ENCODE measurements at regions not wholly inside any gene's neighbourhood (a gene's known extent, or its start where the extent isn't known, plus 50 kb on each side); places are given as distances from the start of the nearest gene placed in this dataset.

GRCh38 chrX:33465137-33465536 is 253.8 kb upstream of the DMD start:
- no peak for DNase-seq

- DNase-seq: no peak
Measured at GRCh38 chrX:33457102-33457501, 245.8 kb upstream of the DMD start.

DNA sequence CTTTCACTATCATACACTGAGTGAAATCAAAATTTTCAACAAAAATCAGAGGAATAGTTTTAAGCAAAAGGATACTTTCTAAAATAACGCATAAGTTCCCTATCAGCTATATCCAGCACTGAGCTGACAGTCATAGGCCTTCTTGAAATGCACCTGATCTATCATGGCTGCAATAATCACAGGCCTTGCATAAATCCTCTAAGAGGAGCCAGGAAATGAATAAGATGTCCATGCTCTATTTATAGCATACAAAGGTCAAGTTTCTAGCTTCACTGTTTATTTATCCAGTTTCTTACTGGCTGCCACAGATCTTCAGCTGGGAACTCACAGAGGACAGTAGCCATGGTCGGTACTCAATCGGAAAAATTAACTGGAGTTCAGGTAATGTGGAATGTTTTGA is 235.9 kb upstream of the DMD start:
- no peak for DNase-seq

DNA sequence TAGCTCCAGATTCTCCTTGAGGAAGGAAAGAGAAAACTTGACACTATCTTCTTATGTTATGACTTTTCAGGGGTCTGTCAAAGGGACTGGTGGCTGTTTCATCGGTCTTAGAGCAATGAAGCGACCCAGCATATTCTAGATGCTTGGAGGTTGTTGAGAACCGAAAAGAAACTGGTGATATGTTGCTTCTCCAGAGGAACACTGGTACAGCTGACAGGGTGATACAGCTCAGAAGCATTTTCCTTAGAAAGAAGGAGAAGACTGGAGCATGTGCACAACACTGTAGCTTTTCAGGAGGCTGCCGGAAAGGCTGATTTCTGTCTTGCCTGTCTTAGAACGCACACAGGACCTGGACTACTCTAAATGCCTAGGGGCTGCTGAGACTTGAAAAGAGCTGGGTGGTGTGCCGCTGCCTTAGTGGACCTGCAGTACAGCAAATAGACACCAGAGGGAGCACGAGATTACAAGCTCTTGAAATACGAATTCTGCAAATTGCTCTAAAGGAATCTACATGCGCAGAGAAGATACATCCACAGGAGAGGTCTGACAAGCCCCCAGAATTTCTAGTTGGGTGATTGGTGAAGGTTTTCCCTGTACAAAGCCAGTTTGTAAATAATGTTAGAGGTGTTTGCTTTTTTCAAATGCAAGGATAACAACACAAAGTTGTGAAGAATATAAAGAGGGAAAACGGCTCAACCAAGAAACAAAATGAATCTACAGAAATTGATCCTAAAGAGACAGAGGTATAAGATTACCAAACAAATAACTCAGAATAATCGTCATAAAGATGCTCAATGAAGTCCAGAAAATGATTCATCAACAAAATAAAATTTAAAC is 223.1 kb upstream of the DMD start:
- DNase-seq: peak in 43 of 56 donors; percentile 0 to 73 (median 13)

DNA sequence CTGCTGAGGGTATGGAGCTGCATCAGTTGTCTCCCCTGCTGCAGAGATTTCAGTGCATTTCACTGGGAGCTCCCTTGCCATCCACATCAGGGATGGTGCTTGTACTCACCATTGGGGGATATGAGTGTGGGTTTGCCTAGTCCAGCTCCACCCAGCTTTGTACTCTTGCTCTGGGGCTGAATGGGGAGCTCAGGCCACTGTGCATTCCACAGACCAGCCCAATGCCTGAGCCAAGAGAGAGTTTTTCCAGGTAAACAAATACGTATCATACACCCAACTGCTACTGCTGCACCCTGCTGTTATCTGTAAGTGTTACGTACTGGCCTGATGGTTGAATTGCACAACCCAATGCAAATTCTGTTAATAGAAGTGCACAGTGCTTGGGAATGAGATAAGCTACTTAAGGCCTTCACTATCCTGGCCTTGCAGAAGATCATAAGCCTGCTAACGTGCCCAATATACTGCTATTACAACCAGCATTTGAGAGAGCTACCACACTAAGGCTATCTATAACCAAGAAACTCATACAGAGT is 205.0 kb upstream of the DMD start:
- no peak for DNase-seq

DNA sequence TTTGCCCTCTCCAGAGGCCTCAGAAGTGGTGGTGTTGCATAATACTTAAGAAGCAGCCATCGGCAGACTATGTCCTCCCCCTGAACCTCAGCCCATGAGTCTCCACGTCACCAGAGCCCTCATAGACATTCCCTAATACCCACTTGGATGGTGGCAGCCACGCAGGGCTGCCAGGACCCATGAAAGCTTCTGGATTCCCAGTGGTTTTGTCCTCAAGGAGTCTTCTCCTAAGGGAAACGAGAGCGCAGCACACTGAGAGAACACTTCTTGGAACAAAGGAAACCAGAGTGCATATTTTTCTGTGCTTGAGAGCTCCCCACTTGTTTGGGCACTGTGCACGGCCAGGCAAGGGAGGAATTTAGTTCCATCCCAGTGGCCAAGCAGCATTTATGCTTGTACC is 204.1 kb upstream of the DMD start:
- DNase-seq: no peak

- no peak for DNase-seq
Measured at GRCh38 chrX:33385546-33385945, 174.2 kb upstream of the DMD start.

DNA sequence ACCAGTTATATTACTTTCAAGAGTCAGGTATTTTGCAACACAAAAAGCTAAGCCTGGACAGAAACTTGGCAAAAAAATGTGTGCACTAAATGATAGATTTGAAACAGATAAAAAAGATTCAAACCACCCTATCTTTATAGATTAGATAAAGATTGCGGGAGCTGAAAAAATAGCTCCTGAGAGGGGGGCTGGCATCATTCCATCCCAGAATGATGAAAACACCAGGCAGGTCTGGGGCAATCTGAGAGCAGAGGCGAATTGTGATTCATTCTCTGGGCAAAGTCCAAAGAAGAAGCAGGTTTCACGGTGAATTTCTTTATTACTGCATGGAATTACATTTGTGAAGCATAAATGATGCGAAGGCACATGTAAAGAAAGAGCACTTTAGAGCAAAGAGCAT is 168.5 kb upstream of the DMD start:
- no peak for DNase-seq

DNA sequence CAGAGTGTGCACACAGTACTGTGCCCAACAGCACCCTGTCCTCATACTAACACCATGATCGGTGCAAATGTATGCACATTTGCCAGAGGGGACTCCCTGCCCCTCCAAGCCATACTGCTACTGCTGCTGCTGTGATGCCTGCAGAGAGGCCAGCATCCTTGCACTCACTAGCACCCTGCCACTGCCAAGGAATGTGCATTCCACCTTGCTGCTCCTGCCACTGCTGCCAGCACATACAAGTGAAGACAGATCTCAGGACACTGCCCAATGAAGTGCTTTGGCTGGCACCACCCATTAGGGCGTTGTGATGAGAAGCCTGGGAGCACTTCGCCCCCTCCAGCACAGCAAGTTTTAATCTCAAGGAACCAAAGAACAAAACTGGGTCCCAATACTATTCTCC is 146.3 kb upstream of the DMD start:
- no peak for DNase-seq

- peak in 16 of 56 donors; percentile 0 to 8 (median 0) for DNase-seq
Measured at GRCh38 chrX:33339219-33339618, 127.9 kb upstream of the DMD start.

GRCh38 chrX:33336783-33337182 is 125.4 kb upstream of the DMD start:
- DNase-seq: peak in 22 of 56 donors; percentile 0 to 46 (median 2)

DNA sequence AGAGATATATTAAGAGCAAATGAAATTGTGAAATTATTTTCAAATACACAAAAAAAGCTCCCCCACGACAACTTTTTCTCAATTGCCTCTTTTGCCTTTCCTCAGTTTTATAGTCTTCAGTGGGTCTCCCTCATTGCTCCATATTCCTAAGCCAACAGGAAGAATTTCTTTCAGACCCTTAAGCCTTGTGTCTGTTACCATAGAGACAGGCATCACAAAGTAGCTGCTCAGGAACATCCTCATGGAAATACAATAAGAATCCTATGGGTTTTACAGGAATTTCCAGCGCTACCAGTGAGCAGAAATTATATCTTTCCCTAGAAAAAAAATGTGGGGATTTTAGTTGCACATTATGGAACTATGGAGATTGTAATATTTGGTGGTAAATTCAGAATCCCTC is 121.9 kb upstream of the DMD start:
- DNase-seq: no peak

DNA sequence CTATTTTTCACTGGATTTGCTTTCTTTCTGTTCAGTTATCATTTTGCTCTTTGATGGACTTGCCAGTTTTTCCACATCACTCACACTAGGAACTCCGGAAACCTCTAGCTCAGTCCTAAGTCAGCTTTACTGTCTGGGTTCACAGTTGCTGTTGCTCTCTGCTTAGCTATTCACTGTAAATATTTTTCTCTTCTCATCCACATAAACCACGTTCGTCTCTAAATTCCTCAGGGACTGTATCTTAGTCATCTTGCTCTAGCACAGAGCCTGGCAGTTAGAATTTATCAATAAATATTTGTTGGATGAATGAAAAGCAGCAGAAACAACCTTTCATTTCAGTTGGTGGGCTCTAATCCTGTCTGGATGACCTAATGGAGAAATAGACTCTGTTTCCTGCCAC is 119.4 kb upstream of the DMD start:
- DNase-seq: no peak

GRCh38 chrX:33324099-33324498 is 112.8 kb upstream of the DMD start:
- DNase-seq: no peak

DNA sequence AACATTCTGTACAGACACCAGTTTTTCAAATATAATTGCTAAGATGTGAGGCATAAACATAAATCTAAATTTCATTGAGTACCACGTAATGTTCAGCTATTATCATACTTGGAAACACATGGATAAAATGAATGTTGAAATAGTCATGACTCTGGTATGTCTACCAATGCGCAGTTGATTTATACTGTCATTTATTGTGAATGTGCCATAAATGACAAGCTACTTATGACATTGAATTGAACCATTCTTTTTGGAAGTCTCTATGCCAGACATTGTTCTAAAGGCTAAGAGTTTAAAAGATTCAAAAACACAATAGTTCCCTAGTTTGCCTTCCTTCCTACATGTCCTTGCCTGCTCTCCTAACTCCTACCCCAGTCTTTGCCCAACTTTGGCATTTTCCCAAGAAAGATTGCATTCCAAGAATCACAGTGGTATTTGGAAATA is 96.6 kb upstream of the DMD start:
- DNase-seq: no peak

- DNase-seq: no peak
Measured at GRCh38 chrX:33298622-33299021, 87.3 kb upstream of the DMD start.

DNA sequence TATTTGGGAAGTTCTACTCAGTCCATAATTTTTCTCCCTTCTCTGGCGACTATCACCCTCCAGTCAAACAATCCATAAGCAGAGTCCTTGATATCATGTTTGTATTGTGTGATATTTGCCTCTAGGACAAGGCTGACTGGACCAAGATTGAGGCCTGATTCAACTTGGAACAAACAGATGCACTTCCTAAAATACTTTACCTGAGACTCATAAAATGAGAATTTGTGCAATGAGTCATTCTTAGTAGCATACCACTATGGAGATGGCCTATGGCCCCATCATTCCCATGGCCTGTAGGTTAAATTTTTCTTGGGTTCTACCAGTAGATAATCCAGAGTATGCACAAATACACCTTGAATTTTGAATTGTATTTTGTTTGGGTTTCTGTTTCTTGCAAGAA is 74.2 kb upstream of the DMD start:
- no peak for DNase-seq

DNA sequence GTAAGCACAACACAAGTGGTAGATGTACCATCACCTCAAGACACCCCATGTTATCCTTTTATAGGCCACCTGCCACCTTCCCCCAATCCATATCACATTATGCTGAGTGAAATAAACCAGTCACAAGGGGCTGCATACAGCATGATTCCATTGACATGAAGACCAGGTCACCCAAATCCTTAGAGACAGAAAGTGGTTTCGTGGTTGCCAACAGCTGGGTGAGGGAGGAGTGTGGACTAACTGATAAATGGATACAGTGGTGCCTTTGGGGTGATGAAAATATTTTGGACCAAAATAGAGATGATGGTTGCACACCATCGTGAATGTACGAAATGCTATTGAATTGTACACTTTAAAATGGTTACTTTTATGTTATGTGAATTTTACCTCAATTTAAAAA is 65.7 kb upstream of the DMD start:
- no peak for DNase-seq

DNA sequence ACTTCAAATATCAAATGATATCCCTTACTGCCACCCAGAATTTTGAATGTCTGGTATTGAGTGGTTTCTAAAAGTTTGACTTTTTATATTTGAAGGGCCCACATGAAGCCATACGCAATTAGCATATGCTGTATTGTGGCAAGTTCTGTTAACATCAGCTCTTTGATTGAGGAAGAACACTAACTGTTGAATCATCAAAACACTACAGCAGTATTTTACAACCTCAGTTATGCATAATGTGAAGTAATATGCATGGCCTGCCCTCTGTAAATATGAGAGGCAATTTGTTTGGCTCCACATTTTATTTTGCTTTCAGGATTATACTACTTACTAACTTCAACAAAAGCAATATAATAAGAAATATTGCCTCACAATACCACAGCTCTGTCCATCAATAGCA is 62.2 kb upstream of the DMD start:
- no peak for DNase-seq

DNA sequence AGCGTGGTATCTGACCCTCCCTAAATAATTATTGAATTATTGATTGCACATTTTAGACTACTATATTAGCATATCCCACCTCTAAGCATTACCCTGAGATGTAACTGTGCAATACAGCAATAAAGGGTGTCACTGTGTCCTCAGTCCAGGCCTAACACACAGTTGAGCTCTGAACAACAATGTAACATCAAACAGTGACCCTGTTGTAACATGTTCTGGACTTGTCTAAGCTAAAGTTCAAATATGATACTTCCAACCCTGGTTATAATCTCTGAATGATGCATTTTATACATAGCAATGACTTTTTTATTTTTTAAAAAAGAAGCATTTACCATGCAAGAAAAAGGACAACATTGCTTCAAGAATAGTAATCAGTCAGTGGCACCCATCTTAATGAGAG is 61.6 kb upstream of the DMD start:
- no peak for DNase-seq

Data from nucleus accumbens (tissue), 56 donors.